ENCODE measurements at regions not wholly inside any gene's neighbourhood (a gene's known extent, or its start where the extent isn't known, plus 50 kb on each side); places are given as distances from the start of the nearest gene placed in this dataset.

DNA sequence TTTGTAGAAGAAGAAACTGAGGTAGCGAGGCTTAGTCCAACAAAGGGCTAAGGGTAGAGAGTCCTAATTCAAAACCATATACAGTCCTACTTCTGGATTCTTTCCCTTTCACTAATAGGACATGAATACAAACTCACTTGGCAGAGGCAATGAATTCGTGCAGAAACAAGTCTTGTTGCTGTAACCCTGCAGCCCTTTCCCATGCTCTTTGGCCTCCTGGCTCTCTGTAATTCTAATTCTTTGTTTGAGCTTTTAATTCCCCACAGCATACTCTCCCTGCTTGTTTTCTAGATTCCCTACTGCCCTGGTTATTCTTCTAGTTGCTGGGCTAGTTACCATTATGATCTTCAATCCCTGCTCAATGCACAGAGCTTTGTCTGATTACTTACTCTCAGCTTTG, 381.4 kb downstream of the ETNK1 start:
- TF ChIP-seq, protein P1, sequence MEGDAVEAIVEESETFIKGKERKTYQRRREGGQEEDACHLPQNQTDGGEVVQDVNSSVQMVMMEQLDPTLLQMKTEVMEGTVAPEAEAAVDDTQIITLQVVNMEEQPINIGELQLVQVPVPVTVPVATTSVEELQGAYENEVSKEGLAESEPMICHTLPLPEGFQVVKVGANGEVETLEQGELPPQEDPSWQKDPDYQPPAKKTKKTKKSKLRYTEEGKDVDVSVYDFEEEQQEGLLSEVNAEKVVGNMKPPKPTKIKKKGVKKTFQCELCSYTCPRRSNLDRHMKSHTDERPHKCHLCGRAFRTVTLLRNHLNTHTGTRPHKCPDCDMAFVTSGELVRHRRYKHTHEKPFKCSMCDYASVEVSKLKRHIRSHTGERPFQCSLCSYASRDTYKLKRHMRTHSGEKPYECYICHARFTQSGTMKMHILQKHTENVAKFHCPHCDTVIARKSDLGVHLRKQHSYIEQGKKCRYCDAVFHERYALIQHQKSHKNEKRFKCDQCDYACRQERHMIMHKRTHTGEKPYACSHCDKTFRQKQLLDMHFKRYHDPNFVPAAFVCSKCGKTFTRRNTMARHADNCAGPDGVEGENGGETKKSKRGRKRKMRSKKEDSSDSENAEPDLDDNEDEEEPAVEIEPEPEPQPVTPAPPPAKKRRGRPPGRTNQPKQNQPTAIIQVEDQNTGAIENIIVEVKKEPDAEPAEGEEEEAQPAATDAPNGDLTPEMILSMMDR (IDR thresholded peaks at IDR 0.05; ENCODE audit: insufficient read depth, low read length, poor library complexity, severe bottlenecking) = no peak
- TF ChIP-seq EZH2phosphoT487 (conservative IDR thresholded peaks at IDR 0.05; ENCODE audit: low read length) = no peak
